SK-N-MC (cell line): ENCODE measurements at regions not wholly inside any gene's neighbourhood (a gene's known extent, or its start where the extent isn't known, plus 50 kb on each side); places are given as distances from the start of the nearest gene placed in this dataset.

ENCODE experiments used
- EZH2 ChIP-seq: fragments of 200-600 bp; sonication (generic); IDR thresholded peaks from one replicate; pipeline ENCODE4 v1.6.1; 2017; ENCODE audit warnings: antibody characterized with exemption
- POLR2AphosphoS5 ChIP-seq: IDR thresholded peaks from 2 replicates; pipeline ENCODE4 v1.6.1; 2012; ENCODE audit warnings: mild to moderate bottlenecking, low read depth, low read length, borderline replicate concordance

- no peak for TF ChIP-seq POLR2AphosphoS5
- TF ChIP-seq EZH2: no peak
Observed at GRCh38 chr4:151606061-151606460, 154.7 kb downstream of the GATB start.
